K562 (cell line): ENCODE measurements at regions not wholly inside any gene's neighbourhood (a gene's known extent, or its start where the extent isn't known, plus 50 kb on each side); places are given as distances from the start of the nearest gene placed in this dataset.

Experiments
- ARNT ChIP-seq, 2 experiments: fragments of 450-650 bp; IDR thresholded peaks; 2 replicates each; pipeline ENCODE4 v1.6.1; 2016; ENCODE audit warnings: mild to moderate bottlenecking in 1 of 2
- POLR2AphosphoS5 ChIP-seq: IDR thresholded peaks from 2 replicates; pipeline ENCODE4 v1.6.1; 2011; ENCODE audit warnings: mild to moderate bottlenecking, low read depth, low read length, moderate library complexity; ENCODE audit not compliant: control insufficient read depth, insufficient read depth
- XRCC5 ChIP-seq: fragments of 200-400 bp; formaldehyde crosslinking; IDR thresholded peaks from 2 replicates; pipeline ENCODE4 v1.6.1; 2017; ENCODE audit warnings: low read depth, mild to moderate bottlenecking, low read length
- ZNF263 ChIP-seq: sonication (generic); formaldehyde crosslinking; IDR thresholded peaks from 2 replicates; pipeline ENCODE4 v1.8.0; 2022; ENCODE audit warnings: mild to moderate bottlenecking, missing genetic modification reagents, borderline replicate concordance
- TF ChIP-seq, protein P1 (sequence below), 3 experiments: IDR thresholded peaks in 2 of 3; conservative IDR thresholded peaks in 1 of 3; 2 replicates each; pipeline ENCODE4 v1.5.1; 2011 to 2012; ENCODE audit warnings: low read length in 3 of 3, mild to moderate bottlenecking in 3 of 3, control low read depth in 2 of 3, improper control_type of control experiment in 1 of 3, inconsistent platforms in 1 of 3, low read depth in 1 of 3, mixed read lengths in 1 of 3, moderate library complexity in 1 of 3; ENCODE audit not compliant: insufficient read depth in 2 of 3

DNA sequence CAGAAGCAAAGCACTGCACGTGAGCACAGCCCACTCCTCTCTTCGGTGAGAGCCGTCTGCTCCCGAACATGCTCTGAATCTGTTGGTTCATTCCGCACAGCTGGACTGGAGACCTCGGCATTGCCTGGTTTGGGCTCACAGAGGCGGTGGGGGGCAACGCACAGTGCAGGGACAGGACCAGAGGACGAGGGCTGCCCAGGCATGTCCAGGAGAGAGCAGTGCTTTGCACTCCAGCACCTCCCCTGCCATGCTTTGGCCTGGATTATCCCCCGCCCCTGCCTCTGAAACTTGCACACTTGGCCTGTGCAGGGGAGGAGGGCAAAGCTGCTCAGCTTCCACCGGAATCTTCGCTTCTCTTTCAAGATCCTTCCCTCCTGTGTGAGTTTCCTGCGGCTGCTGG lies 536.5 kb downstream of the BRD1 start:
- TF ChIP-seq ARNT (IDR thresholded peaks at IDR 0.05) (no peak), POLR2AphosphoS5 (no peak), ZNF263 (CRISPR knock-in tag) (no peak), XRCC5 (no peak)
- TF ChIP-seq, protein P1, sequence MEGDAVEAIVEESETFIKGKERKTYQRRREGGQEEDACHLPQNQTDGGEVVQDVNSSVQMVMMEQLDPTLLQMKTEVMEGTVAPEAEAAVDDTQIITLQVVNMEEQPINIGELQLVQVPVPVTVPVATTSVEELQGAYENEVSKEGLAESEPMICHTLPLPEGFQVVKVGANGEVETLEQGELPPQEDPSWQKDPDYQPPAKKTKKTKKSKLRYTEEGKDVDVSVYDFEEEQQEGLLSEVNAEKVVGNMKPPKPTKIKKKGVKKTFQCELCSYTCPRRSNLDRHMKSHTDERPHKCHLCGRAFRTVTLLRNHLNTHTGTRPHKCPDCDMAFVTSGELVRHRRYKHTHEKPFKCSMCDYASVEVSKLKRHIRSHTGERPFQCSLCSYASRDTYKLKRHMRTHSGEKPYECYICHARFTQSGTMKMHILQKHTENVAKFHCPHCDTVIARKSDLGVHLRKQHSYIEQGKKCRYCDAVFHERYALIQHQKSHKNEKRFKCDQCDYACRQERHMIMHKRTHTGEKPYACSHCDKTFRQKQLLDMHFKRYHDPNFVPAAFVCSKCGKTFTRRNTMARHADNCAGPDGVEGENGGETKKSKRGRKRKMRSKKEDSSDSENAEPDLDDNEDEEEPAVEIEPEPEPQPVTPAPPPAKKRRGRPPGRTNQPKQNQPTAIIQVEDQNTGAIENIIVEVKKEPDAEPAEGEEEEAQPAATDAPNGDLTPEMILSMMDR (IDR thresholded peaks at IDR 0.05 in 2 of 3, conservative IDR thresholded peaks at IDR 0.05 in 1 of 3; ENCODE audit: insufficient read depth in 2 of 3, low read depth in 1 of 3, low read length in 3 of 3) = no peak
